Esophagus muscularis mucosa (tissue), 4 donors: ENCODE measurements at regions not wholly inside any gene's neighbourhood (a gene's known extent, or its start where the extent isn't known, plus 50 kb on each side); places are given as distances from the start of the nearest gene placed in this dataset.

ENCODE experiments used
- DNase-seq: peaks from one replicate; pipeline ENCODE4 v3.0.0-alpha.2; 2017; ENCODE audit errors: extremely low spot score
- H3K27ac ChIP-seq, 4 donors: fragments of 200-600 bp; sonication (generic); replicated peaks in 1 of 4; 1 replicate in 3 of 4; 2 replicates in 1 of 4; pipeline ENCODE4 v1.5.1; 2016 to 2019; ENCODE audit warnings: mild to moderate bottlenecking in 1 of 4
- H3K27me3 ChIP-seq, 4 donors: fragments of 200-600 bp; sonication (generic); one replicate each; pipeline versions ENCODE4 v1.5.1 to v1.6.0; 2016 to 2019
- H3K36me3 ChIP-seq, 4 donors: fragments of 200-600 bp; sonication (generic); one replicate each; pipeline ENCODE4 v1.5.1; 2016 to 2019
- H3K4me1 ChIP-seq, 4 donors: fragments of 200-600 bp; sonication (generic); one replicate each; pipeline ENCODE4 v1.5.1; 2016 to 2019
- H3K4me3 ChIP-seq, 4 donors: fragments of 200-600 bp; sonication (generic); 1 replicate in 2 of 4; 2 replicates in 2 of 4; pipeline ENCODE4 v1.5.1; 2016 to 2019; ENCODE audit warnings: mild to moderate bottlenecking in 4 of 4, moderate library complexity in 1 of 4
- H3K9me3 ChIP-seq, 4 donors: fragments of 200-600 bp; sonication (generic); 1 replicate in 3 of 4; 2 replicates in 1 of 4; pipeline ENCODE4 v1.5.1; 2016 to 2019
- CTCF ChIP-seq, 3 experiments: fragments of 200-600 bp in 2 of 3; fragments of 450-650 bp in 1 of 3; sonication (generic) in 2 of 3; IDR thresholded peaks; one replicate each; pipeline ENCODE4 v1.5.1; 2017 to 2019; ENCODE audit warnings: antibody characterized with exemption in 3 of 3, mild to moderate bottlenecking in 2 of 3, moderate library complexity in 1 of 3
- EP300 ChIP-seq: sonication (generic); formaldehyde crosslinking; IDR thresholded peaks from one replicate; pipeline ENCODE4 v1.6.1; 2017; ENCODE audit warnings: antibody characterized with exemption
- POLR2A ChIP-seq: fragments of 450-650 bp; IDR thresholded peaks from one replicate; pipeline ENCODE4 v1.6.1; 2017; ENCODE audit warnings: antibody characterized with exemption, moderate library complexity, mild to moderate bottlenecking, low read depth
- POLR2AphosphoS5 ChIP-seq, 2 donors: sonication (generic); formaldehyde crosslinking; IDR thresholded peaks; one replicate each; pipeline ENCODE4 v1.6.1; 2017; ENCODE audit warnings: antibody characterized with exemption in 2 of 2
- WGBS: methylation state at CpG from one replicate; pipeline ENCODE4 v1.1.5; 2018; 5-methylcytosine and 5-hydroxymethylcytosine counted together
- intact Hi-C: fragments of 100-400 bp; cut with DNase I; formaldehyde crosslinking; loops from one replicate; pipeline ENCODE4 v1.15.1; 2023

- no peaks in the 10 kb centered on the region for H3K4me1 ChIP-seq
- H3K27ac ChIP-seq = no peak overlapping the region
- no peaks in the 10 kb centered on the region for H3K27me3 ChIP-seq
- WGBS = 98% methylated on average over 4 of the region's 4 CpGs
- no peak for DNase-seq
- no peak for TF ChIP-seq POLR2A
- no peak for TF ChIP-seq CTCF (IDR thresholded peaks at IDR 0.05)
- no peak for TF ChIP-seq POLR2AphosphoS5 (IDR thresholded peaks at IDR 0.05)
- no peak for TF ChIP-seq EP300
- no peaks in the 10 kb centered on the region for H3K9me3 ChIP-seq
- no peaks in the 10 kb centered on the region for H3K36me3 ChIP-seq
- no peak overlapping the region for H3K4me3 ChIP-seq
- intact Hi-C loops = no loop called here
These were observed 206.7 kb downstream of the CEP135 start for GRCh38 chr4:56155432-56155831.

- WGBS = 89% methylated on average over 2 of the region's 2 CpGs
- Histone ChIP-seq H3K9me3 (no peaks in the 10 kb centered on the region), H3K27me3 (no peaks in the 10 kb centered on the region), H3K4me1 (no peaks in the 10 kb centered on the region), H3K4me3 (no peak overlapping the region), H3K36me3 (no peaks in the 10 kb centered on the region), H3K27ac (no peak overlapping the region)
- intact Hi-C loops = no loop called here
- DNase-seq = no peak
- no peak for TF ChIP-seq EP300
These were observed 200.8 kb downstream of the CEP135 start for GRCh38 chr4:56149591-56149990.

- H3K36me3 ChIP-seq = no peaks in the 10 kb centered on the region
- H3K4me1 ChIP-seq = no peaks in the 10 kb centered on the region
- H3K4me3 ChIP-seq = no peak overlapping the region
- intact Hi-C loops = no loop called here
- peak; percentile 4 for DNase-seq
- H3K27ac ChIP-seq = no peak overlapping the region
- no peaks in the 10 kb centered on the region for H3K9me3 ChIP-seq
- WGBS = 98% methylated on average over 2 of the region's 2 CpGs
- no peaks in the 10 kb centered on the region for H3K27me3 ChIP-seq
- TF ChIP-seq POLR2AphosphoS5 (IDR thresholded peaks at IDR 0.05) (no peak), CTCF (IDR thresholded peaks at IDR 0.05) (no peak), EP300 (no peak), POLR2A (no peak)
These were observed 199.7 kb downstream of the CEP135 start for GRCh38 chr4:56148428-56148827.

GRCh38 chr4:56147371-56147770, 198.6 kb downstream of the CEP135 start:
- Histone ChIP-seq H3K9me3 (no peaks in the 10 kb centered on the region), H3K27me3 (no peaks in the 10 kb centered on the region), H3K4me3 (no peak overlapping the region), H3K36me3 (no peaks in the 10 kb centered on the region), H3K27ac (no peak overlapping the region), H3K4me1 (no peaks in the 10 kb centered on the region)
- TF ChIP-seq POLR2AphosphoS5 (IDR thresholded peaks at IDR 0.05) (no peak), EP300 (no peak), CTCF (IDR thresholded peaks at IDR 0.05) (no peak), POLR2A (no peak)
- intact Hi-C loops = no loop called here
- DNase-seq = no peak

- H3K36me3 ChIP-seq = no peaks in the 10 kb centered on the region
- peak; percentile 47 for DNase-seq
- 89% methylated on average over 9 of the region's 9 CpGs for WGBS
- H3K27me3 ChIP-seq = no peaks in the 10 kb centered on the region
- no peak overlapping the region for H3K4me3 ChIP-seq
- TF ChIP-seq EP300 (no peak), CTCF (IDR thresholded peaks at IDR 0.05) (no peak), POLR2A (no peak), POLR2AphosphoS5 (IDR thresholded peaks at IDR 0.05) (no peak)
- H3K4me1 ChIP-seq = no peaks in the 10 kb centered on the region
- no peak overlapping the region for H3K27ac ChIP-seq
- intact Hi-C loops = no loop called here
- no peaks in the 10 kb centered on the region for H3K9me3 ChIP-seq
These were observed 198.2 kb downstream of the CEP135 start for GRCh38 chr4:56146956-56147355.
